ENCODE measurements at regions not wholly inside any gene's neighbourhood (a gene's known extent, or its start where the extent isn't known, plus 50 kb on each side); places are given as distances from the start of the nearest gene placed in this dataset.

DNA sequence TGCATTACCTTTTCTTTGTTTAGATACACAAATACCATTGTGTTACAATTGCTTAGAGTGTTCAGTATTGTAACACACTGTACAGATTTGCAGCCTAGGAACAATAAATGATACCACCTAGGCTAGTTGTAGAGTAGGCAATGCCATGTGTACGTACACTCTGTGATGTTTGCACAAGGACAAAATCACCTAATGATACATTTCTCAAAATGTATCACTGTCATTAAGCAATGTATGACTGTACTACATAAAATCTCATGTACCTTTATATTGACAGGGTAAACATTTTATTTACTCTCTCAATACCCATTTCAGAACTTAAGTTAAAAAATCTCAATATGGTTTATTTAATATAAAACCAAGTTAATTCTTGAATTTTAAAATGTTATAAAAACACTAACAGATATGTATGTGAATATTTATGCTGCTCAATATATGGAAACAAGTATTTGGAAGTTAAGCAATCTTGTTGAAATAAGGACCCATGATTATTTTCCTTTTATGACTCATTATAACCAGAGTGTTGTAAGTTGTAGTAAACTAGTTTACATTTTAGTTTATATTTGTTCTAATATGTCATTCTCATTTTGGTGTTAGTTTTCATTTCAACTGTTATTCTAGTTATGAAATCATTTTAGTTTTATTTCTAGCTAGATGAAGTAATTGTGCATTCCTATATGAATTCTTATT is 409.2 kb downstream of the TLL1 start:
- no peak overlapping the region for H3K4me3 Mint-ChIP-seq
- no peaks in the 10 kb centered on the region for H3K36me3 Mint-ChIP-seq
- H3K27ac ChIP-seq: no peak overlapping the region
- H3K79me2 ChIP-seq (ENCODE audit: low read depth): no peaks in the 10 kb centered on the region
- no peaks in the 10 kb centered on the region for H3K27me3 Mint-ChIP-seq (ENCODE audit: insufficient read depth, low read depth)
- no peaks in the 10 kb centered on the region for H3K9me3 Mint-ChIP-seq
- H3K27ac Mint-ChIP-seq: no peak overlapping the region
- H3K4me1 ChIP-seq: no peaks in the 10 kb centered on the region
- no peaks in the 10 kb centered on the region for H3K9me3 ChIP-seq (ENCODE audit: low read depth)
- DNase-seq (ENCODE audit: low spot score): no peak
- no peaks in the 10 kb centered on the region for H3K36me3 ChIP-seq
- no peaks in the 10 kb centered on the region for H3F3A ChIP-seq (ENCODE audit: low read depth)
- H3K9ac ChIP-seq: no peak overlapping the region
- no peak overlapping the region for H3K4me2 ChIP-seq
- H3K4me1 Mint-ChIP-seq: peaks cover 3% of the 10 kb centered on the region
- no peaks in the 10 kb centered on the region for H3K27me3 ChIP-seq
- H3K4me3 ChIP-seq: no peak overlapping the region
- H2AFZ ChIP-seq (replicated peaks): no peak overlapping the region
- H4K20me1 ChIP-seq (ENCODE audit: low read depth): no peaks in the 10 kb centered on the region
- TF ChIP-seq EZH2phosphoT487 (IDR thresholded peaks at IDR 0.05) (no peak), EZH2 (IDR thresholded peaks at IDR 0.05) (no peak)
- TF ChIP-seq, protein P1, sequence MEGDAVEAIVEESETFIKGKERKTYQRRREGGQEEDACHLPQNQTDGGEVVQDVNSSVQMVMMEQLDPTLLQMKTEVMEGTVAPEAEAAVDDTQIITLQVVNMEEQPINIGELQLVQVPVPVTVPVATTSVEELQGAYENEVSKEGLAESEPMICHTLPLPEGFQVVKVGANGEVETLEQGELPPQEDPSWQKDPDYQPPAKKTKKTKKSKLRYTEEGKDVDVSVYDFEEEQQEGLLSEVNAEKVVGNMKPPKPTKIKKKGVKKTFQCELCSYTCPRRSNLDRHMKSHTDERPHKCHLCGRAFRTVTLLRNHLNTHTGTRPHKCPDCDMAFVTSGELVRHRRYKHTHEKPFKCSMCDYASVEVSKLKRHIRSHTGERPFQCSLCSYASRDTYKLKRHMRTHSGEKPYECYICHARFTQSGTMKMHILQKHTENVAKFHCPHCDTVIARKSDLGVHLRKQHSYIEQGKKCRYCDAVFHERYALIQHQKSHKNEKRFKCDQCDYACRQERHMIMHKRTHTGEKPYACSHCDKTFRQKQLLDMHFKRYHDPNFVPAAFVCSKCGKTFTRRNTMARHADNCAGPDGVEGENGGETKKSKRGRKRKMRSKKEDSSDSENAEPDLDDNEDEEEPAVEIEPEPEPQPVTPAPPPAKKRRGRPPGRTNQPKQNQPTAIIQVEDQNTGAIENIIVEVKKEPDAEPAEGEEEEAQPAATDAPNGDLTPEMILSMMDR (IDR thresholded peaks at IDR 0.05): no peak

GRCh38 chr4:166284221-166284620 is 411.2 kb downstream of the TLL1 start:
- no peaks in the 10 kb centered on the region for H3K4me1 ChIP-seq
- H3K27ac ChIP-seq: no peak overlapping the region
- Mint-ChIP-seq H3K9me3 (no peaks in the 10 kb centered on the region), H3K4me3 (no peak overlapping the region), H3K4me1 (peaks cover under 1% of the 10 kb centered on the region), H3K27ac (no peak overlapping the region), H3K36me3 (no peaks in the 10 kb centered on the region), H3K27me3 (ENCODE audit: insufficient read depth, low read depth) (no peaks in the 10 kb centered on the region)
- H3K27me3 ChIP-seq: no peaks in the 10 kb centered on the region
- H3K4me3 ChIP-seq: no peak overlapping the region
- H3K36me3 ChIP-seq: no peaks in the 10 kb centered on the region
- no peak overlapping the region for H2AFZ ChIP-seq (replicated peaks)
- no peak for DNase-seq (ENCODE audit: low spot score)
- H3F3A ChIP-seq (ENCODE audit: low read depth): no peaks in the 10 kb centered on the region
- TF ChIP-seq EZH2 (IDR thresholded peaks at IDR 0.05) (no peak), EZH2phosphoT487 (IDR thresholded peaks at IDR 0.05) (no peak)
- TF ChIP-seq, protein P1 (IDR thresholded peaks at IDR 0.05): no peak
- no peak overlapping the region for H3K9ac ChIP-seq
- no peaks in the 10 kb centered on the region for H4K20me1 ChIP-seq (ENCODE audit: low read depth)
- no peaks in the 10 kb centered on the region for H3K9me3 ChIP-seq (ENCODE audit: low read depth)
- no peaks in the 10 kb centered on the region for H3K79me2 ChIP-seq (ENCODE audit: low read depth)
- no peak overlapping the region for H3K4me2 ChIP-seq

- H3K4me1 ChIP-seq: no peaks in the 10 kb centered on the region
- no peaks in the 10 kb centered on the region for H3K36me3 ChIP-seq
- Mint-ChIP-seq H3K27ac (no peak overlapping the region), H3K4me3 (no peak overlapping the region), H3K4me1 (no peaks in the 10 kb centered on the region), H3K27me3 (ENCODE audit: insufficient read depth, low read depth) (no peaks in the 10 kb centered on the region), H3K36me3 (no peaks in the 10 kb centered on the region), H3K9me3 (no peaks in the 10 kb centered on the region)
- DNase-seq (ENCODE audit: low spot score): no peak
- H3K9me3 ChIP-seq (ENCODE audit: low read depth): no peaks in the 10 kb centered on the region
- no peak overlapping the region for H3K27ac ChIP-seq
- H3K4me2 ChIP-seq: no peak overlapping the region
- H3K4me3 ChIP-seq: no peak overlapping the region
- H3K27me3 ChIP-seq: no peaks in the 10 kb centered on the region
- no peaks in the 10 kb centered on the region for H3F3A ChIP-seq (ENCODE audit: low read depth)
- no peak overlapping the region for H3K9ac ChIP-seq
- no peaks in the 10 kb centered on the region for H4K20me1 ChIP-seq (ENCODE audit: low read depth)
- H2AFZ ChIP-seq (replicated peaks): no peak overlapping the region
- no peaks in the 10 kb centered on the region for H3K79me2 ChIP-seq (ENCODE audit: low read depth)
- TF ChIP-seq, protein P1 (IDR thresholded peaks at IDR 0.05): no peak
- TF ChIP-seq EZH2phosphoT487 (IDR thresholded peaks at IDR 0.05) (no peak), EZH2 (IDR thresholded peaks at IDR 0.05) (no peak)
These were observed 417.4 kb downstream of the TLL1 start for GRCh38 chr4:166290426-166290825.
